ENCODE measurements at regions not wholly inside any gene's neighbourhood (a gene's known extent, or its start where the extent isn't known, plus 50 kb on each side); places are given as distances from the start of the nearest gene placed in this dataset.

DNA sequence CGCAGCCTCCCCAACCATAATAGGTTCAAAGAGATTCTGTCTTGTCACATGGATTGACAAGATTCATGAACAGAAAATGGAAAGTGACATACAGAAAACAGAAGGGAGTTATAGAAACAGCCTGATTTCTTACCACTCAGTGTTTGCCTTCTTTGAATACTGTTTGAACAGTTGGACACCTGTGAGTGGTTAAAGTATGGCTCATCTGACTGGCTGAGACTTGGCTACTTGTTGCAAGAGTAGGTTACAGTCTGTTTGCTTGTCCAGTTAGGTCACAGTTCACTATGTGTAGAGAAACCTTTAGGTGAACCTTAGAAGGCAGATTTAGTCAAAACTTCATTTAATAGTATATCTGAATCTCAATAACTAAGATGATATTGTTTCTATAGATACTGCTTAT, 1003.9 kb upstream of the EPHA6 start:
- no peak for ATAC-seq

More for the DNA sequence above, 1003.9 kb upstream of the EPHA6 start:
- Histone ChIP-seq H3K27me3 (ENCODE audit: insufficient read depth, low read length) (no peaks in the 10 kb centered on the region), H3K36me3 (ENCODE audit: control insufficient read depth in 1 of 2, insufficient read depth in 2 of 2, low read length in 2 of 2) (no peaks in the 10 kb centered on the region; a peak in 1 of 4 replicates), H3K27ac (ENCODE audit: low read depth, low read length) (no peak overlapping the region), H3K9ac (ENCODE audit: low read length) (no peak overlapping the region), H2AFZ (ENCODE audit: low read depth, low read length, poor library complexity, severe bottlenecking) (no peak overlapping the region), H3K4me3 (replicated peaks in 1 of 2; ENCODE audit: low read depth in 1 of 2, low read length in 2 of 2) (no peak overlapping the region), H3K9me2 (ENCODE audit: insufficient read depth) (no peaks in the 10 kb centered on the region), H3K4me2 (ENCODE audit: low read length) (no peak overlapping the region), H3K79me2 (ENCODE audit: insufficient read depth, low read length) (no peaks in the 10 kb centered on the region), H4K20me1 (ENCODE audit: insufficient read depth) (no peaks in the 10 kb centered on the region), H3K9me3 (ENCODE audit: control insufficient read depth in 1 of 2, insufficient read depth in 1 of 2, low read depth in 1 of 2, low read length in 2 of 2) (peaks cover 0 to 18% of the 10 kb centered on the region in 2 experiments; a peak in 3 of 4 replicates), H3K4me1 (ENCODE audit: control insufficient read depth in 1 of 2, insufficient read depth in 2 of 2, low read length in 2 of 2) (no peaks in the 10 kb centered on the region)
- RAD21 ChIA-PET (ENCODE audit: low non-redundant PET in 1 of 2, low total read pairs in 2 of 2, uncharacterized antibody in 2 of 2, unreplicated experiment in 2 of 2), result no interaction called here
- intact Hi-C loops (cut with micrococcal nuclease), result no loop called here
- TF ChIP-seq, protein P1, sequence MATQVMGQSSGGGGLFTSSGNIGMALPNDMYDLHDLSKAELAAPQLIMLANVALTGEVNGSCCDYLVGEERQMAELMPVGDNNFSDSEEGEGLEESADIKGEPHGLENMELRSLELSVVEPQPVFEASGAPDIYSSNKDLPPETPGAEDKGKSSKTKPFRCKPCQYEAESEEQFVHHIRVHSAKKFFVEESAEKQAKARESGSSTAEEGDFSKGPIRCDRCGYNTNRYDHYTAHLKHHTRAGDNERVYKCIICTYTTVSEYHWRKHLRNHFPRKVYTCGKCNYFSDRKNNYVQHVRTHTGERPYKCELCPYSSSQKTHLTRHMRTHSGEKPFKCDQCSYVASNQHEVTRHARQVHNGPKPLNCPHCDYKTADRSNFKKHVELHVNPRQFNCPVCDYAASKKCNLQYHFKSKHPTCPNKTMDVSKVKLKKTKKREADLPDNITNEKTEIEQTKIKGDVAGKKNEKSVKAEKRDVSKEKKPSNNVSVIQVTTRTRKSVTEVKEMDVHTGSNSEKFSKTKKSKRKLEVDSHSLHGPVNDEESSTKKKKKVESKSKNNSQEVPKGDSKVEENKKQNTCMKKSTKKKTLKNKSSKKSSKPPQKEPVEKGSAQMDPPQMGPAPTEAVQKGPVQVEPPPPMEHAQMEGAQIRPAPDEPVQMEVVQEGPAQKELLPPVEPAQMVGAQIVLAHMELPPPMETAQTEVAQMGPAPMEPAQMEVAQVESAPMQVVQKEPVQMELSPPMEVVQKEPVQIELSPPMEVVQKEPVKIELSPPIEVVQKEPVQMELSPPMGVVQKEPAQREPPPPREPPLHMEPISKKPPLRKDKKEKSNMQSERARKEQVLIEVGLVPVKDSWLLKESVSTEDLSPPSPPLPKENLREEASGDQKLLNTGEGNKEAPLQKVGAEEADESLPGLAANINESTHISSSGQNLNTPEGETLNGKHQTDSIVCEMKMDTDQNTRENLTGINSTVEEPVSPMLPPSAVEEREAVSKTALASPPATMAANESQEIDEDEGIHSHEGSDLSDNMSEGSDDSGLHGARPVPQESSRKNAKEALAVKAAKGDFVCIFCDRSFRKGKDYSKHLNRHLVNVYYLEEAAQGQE (IDR thresholded peaks at IDR 0.05; ENCODE audit: low read depth), result no peak
- TF ChIP-seq, protein P2, sequence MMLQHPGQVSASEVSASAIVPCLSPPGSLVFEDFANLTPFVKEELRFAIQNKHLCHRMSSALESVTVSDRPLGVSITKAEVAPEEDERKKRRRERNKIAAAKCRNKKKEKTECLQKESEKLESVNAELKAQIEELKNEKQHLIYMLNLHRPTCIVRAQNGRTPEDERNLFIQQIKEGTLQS (IDR thresholded peaks at IDR 0.05), result no peak
- no peak for TF ChIP-seq CEBPB (IDR thresholded peaks at IDR 0.05; ENCODE audit: low read depth)
- TF ChIP-seq SIN3A (IDR thresholded peaks at IDR 0.05; ENCODE audit: low read depth), result no peak
- TF ChIP-seq TCF7L2 (IDR thresholded peaks at IDR 0.05; ENCODE audit: borderline replicate concordance, extremely low read depth, insufficient read depth, insufficient read length), result no peak
- TF ChIP-seq CBX3 (IDR thresholded peaks at IDR 0.05; ENCODE audit: low read depth), result no peak
- no peak for TF ChIP-seq POLR2A (IDR thresholded peaks at IDR 0.05; ENCODE audit: borderline replicate concordance, extremely low read depth, insufficient read depth, insufficient read length)
- no peak for TF ChIP-seq EGR1 (IDR thresholded peaks at IDR 0.05; ENCODE audit: low read depth)
- TF ChIP-seq YY1 (IDR thresholded peaks at IDR 0.05; ENCODE audit: extremely low read depth, insufficient replicate concordance, low read depth, low read length), result no peak
- TF ChIP-seq EZH2 (IDR thresholded peaks at IDR 0.05), result no peak
- TF ChIP-seq FOSL1 (IDR thresholded peaks at IDR 0.05; ENCODE audit: low read depth), result no peak
- POLR2A ChIA-PET, result no interaction called here
- CTCF ChIA-PET, result no interaction called here
- no peak for DNase-seq (ENCODE audit: low read depth, low spot score)
- no TSS peak for BruUV-seq (replicated peaks)
